ENCODE measurements at regions not wholly inside any gene's neighbourhood (a gene's known extent, or its start where the extent isn't known, plus 50 kb on each side); places are given as distances from the start of the nearest gene placed in this dataset.
"Not testable (repeated sequence)": the region's sequence is repeated elsewhere in the genome, so short reads cannot be mapped to it uniquely, and the experiment has no call there.

DNA sequence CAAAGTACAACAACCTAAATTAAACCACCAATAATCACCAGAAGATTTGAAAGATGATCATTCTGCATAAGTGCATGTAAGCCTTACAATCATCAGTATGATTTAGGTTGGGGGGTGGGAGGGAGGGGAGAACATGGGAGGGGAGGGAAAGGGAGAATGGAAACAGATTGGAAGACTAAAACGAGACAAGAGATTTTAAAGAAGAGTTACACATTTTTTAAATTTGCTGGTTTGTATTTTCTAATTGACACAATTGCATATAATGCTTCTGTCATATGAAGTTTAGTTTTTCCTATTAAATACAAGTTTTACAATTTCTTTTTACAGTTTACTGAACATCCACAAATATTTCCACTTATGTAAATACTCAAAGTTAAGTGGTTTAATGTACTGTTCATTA lies 2118.9 kb downstream of the PCDH9 start:
- no peaks in the 10 kb centered on the region for H4K20me1 ChIP-seq (ENCODE audit: control insufficient read depth, insufficient read depth, insufficient read length)
- H2BK120ac ChIP-seq (ENCODE audit: low read depth, low read length, poor library complexity, severe bottlenecking), result no peak overlapping the region
- H4K5ac ChIP-seq (ENCODE audit: insufficient read length, low read depth, low read length), result no peak overlapping the region
- H3K27me3 ChIP-seq (ENCODE audit: insufficient read depth, low read length), result no peaks in the 10 kb centered on the region
- no peak overlapping the region for H3K23ac ChIP-seq (ENCODE audit: insufficient read length, low read depth, low read length)
- no peak overlapping the region for H2BK5ac ChIP-seq (ENCODE audit: insufficient read length, low read length)
- no peak overlapping the region for H2AFZ ChIP-seq (ENCODE audit: low read length)
- no peak overlapping the region for H3K4me2 ChIP-seq (ENCODE audit: insufficient read depth, insufficient read length, low read length)
- no peaks in the 10 kb centered on the region; the same call in 1 of the 2 replicates for H3K27me3 Mint-ChIP-seq (ENCODE audit: low read depth)
- H3K9me3 ChIP-seq (ENCODE audit: control insufficient read depth, low read depth, low read length), result no peaks in the 10 kb centered on the region
- no peak overlapping the region for H4K8ac ChIP-seq (replicated peaks; ENCODE audit: insufficient read length, low read depth, low read length)
- no peak overlapping the region for H3K4ac ChIP-seq (ENCODE audit: low read depth, low read length)
- H3K4me1 Mint-ChIP-seq, result no peaks in the 10 kb centered on the region
- H3K4me3 Mint-ChIP-seq, result no peak overlapping the region
- no peaks in the 10 kb centered on the region for H3K79me1 ChIP-seq (ENCODE audit: insufficient read depth, low read depth, low read length, poor library complexity, severe bottlenecking)
- H3K14ac ChIP-seq (ENCODE audit: insufficient read depth, low read length), result no peak overlapping the region
- H4K91ac ChIP-seq (ENCODE audit: insufficient read length, low read depth, low read length), result no peak overlapping the region
- peaks cover 5 to 14% of the 10 kb centered on the region in 2 experiments; a peak in 4 of 5 replicates for H3K9me3 Mint-ChIP-seq
- H2BK15ac ChIP-seq (ENCODE audit: low read depth, low read length), result no peak overlapping the region
- H2BK20ac ChIP-seq (ENCODE audit: low read depth, low read length, poor library complexity, severe bottlenecking), result no peak overlapping the region
- H3K27ac Mint-ChIP-seq, result no peak overlapping the region
- H2BK12ac ChIP-seq (ENCODE audit: insufficient read length, low read depth, low read length), result no peak overlapping the region
- H3K18ac ChIP-seq (ENCODE audit: insufficient read length, low read depth, low read length), result no peak overlapping the region
- no peaks in the 10 kb centered on the region for H3K23me2 ChIP-seq (ENCODE audit: insufficient read length, low read depth, low read length, poor library complexity, severe bottlenecking)
- H3K27ac ChIP-seq (ENCODE audit: insufficient read length, low read depth, low read length), result no peak overlapping the region
- no peaks in the 10 kb centered on the region for H3K4me1 ChIP-seq (ENCODE audit: insufficient read depth, low read length)
- H3K9ac ChIP-seq (ENCODE audit: extremely low read depth, insufficient read length, low read length), result no peak overlapping the region
- DNase-seq, result no peak
- H3K36me3 Mint-ChIP-seq (ENCODE audit: insufficient read depth in 1 of 3, low read depth in 3 of 3), result peaks cover 0 to 17% (median 4%) of the 10 kb centered on the region in 3 experiments; a peak in 4 of 7 replicates
- no peak for TF ChIP-seq CTCF (conservative IDR thresholded peaks at IDR 0.05)
- H3T11ph ChIP-seq (ENCODE audit: low read length), result no peak overlapping the region
- no CpG with 5 or more reads among the region's 1 CpG for WGBS (ENCODE audit: extremely low coverage, insufficient read length, low lambda C conversion rate)
- H2AK5ac ChIP-seq (ENCODE audit: insufficient read length, low read length), result no peak overlapping the region
- no peaks in the 10 kb centered on the region for H3K79me2 ChIP-seq (ENCODE audit: insufficient read depth, low read length)
- H3K56ac ChIP-seq (ENCODE audit: insufficient read length, low read depth, low read length), result no peak overlapping the region

- not testable (repeated sequence) for H2BK120ac ChIP-seq (ENCODE audit: low read depth, low read length, poor library complexity, severe bottlenecking); H3T11ph ChIP-seq (ENCODE audit: low read length); DNase-seq; H3K27ac Mint-ChIP-seq; H4K5ac ChIP-seq (ENCODE audit: insufficient read length, low read depth, low read length); H4K20me1 ChIP-seq (ENCODE audit: control insufficient read depth, insufficient read depth, insufficient read length); H2AFZ ChIP-seq (ENCODE audit: low read length); H3K18ac ChIP-seq (ENCODE audit: insufficient read length, low read depth, low read length); H3K4me1 ChIP-seq (ENCODE audit: insufficient read depth, low read length); H2AK5ac ChIP-seq (ENCODE audit: insufficient read length, low read length); H3K27ac ChIP-seq (ENCODE audit: insufficient read length, low read depth, low read length); H4K91ac ChIP-seq (ENCODE audit: insufficient read length, low read depth, low read length); H3K23me2 ChIP-seq (ENCODE audit: insufficient read length, low read depth, low read length, poor library complexity, severe bottlenecking); H3K27me3 ChIP-seq (ENCODE audit: insufficient read depth, low read length); H3K9ac ChIP-seq (ENCODE audit: extremely low read depth, insufficient read length, low read length); H3K56ac ChIP-seq (ENCODE audit: insufficient read length, low read depth, low read length); H3K9me3 ChIP-seq (ENCODE audit: control insufficient read depth, low read depth, low read length); H3K4me2 ChIP-seq (ENCODE audit: insufficient read depth, insufficient read length, low read length); H4K8ac ChIP-seq (replicated peaks; ENCODE audit: insufficient read length, low read depth, low read length); H3K4me1 Mint-ChIP-seq; H3K79me2 ChIP-seq (ENCODE audit: insufficient read depth, low read length); H3K23ac ChIP-seq (ENCODE audit: insufficient read length, low read depth, low read length); H3K79me1 ChIP-seq (ENCODE audit: insufficient read depth, low read depth, low read length, poor library complexity, severe bottlenecking); H2BK5ac ChIP-seq (ENCODE audit: insufficient read length, low read length); H2BK15ac ChIP-seq (ENCODE audit: low read depth, low read length); H3K27me3 Mint-ChIP-seq (ENCODE audit: low read depth); H2BK12ac ChIP-seq (ENCODE audit: insufficient read length, low read depth, low read length); H3K4ac ChIP-seq (ENCODE audit: low read depth, low read length); H3K4me3 Mint-ChIP-seq; H3K14ac ChIP-seq (ENCODE audit: insufficient read depth, low read length); H2BK20ac ChIP-seq (ENCODE audit: low read depth, low read length, poor library complexity, severe bottlenecking)
- Mint-ChIP-seq H3K9me3 (peaks cover 12 to 19% of the 10 kb centered on the region in 2 experiments; a peak in 4 of 5 replicates), H3K36me3 (ENCODE audit: insufficient read depth in 1 of 3, low read depth in 3 of 3) (peaks cover 0 to 17% (median 4%) of the 10 kb centered on the region in 3 experiments; a peak in 4 of 7 replicates)
- WGBS (ENCODE audit: extremely low coverage, insufficient read length, low lambda C conversion rate), result no CpG with 5 or more reads among the region's 3 CpGs
Observed at GRCh38 chr13:65104436-65104835, 2125.7 kb downstream of the PCDH9 start.
